MM.1S (cell line): ENCODE measurements at regions not wholly inside any gene's neighbourhood (a gene's known extent, or its start where the extent isn't known, plus 50 kb on each side); places are given as distances from the start of the nearest gene placed in this dataset.

Source experiments
- DNase-seq: peaks from one replicate; pipeline ENCODE4 v3.0.0-alpha.2; 2015
- H2AFZ ChIP-seq: fragments of 300-600 bp; sonication (generic); 2 replicates; pipeline ENCODE4 v1.6.0; 2016; ENCODE audit warnings: antibody characterized with exemption, low read length
- H3F3A ChIP-seq: fragments of 300-600 bp; sonication (generic); 2 replicates; pipeline ENCODE4 v1.6.1; 2016; ENCODE audit warnings: mild to moderate bottlenecking, antibody characterized with exemption, low read length, moderate library complexity, mixed read lengths; ENCODE audit not compliant: insufficient read depth
- H3K27ac ChIP-seq: fragments of 300-600 bp; sonication (generic); 2 replicates; pipeline ENCODE4 v1.5.1; 2016; ENCODE audit warnings: mild to moderate bottlenecking, low read length
- H3K27me3 ChIP-seq: fragments of 300-600 bp; sonication (generic); replicated peaks from 2 replicates; pipeline ENCODE4 v1.6.0; 2016; ENCODE audit warnings: low read length; ENCODE audit not compliant: insufficient read depth
- H3K36me3 ChIP-seq: fragments of 300-600 bp; sonication (generic); replicated peaks from 2 replicates; pipeline ENCODE4 v1.6.1; 2016; ENCODE audit warnings: mild to moderate bottlenecking, low read length, mixed read lengths; ENCODE audit not compliant: insufficient read depth
- H3K4me1 ChIP-seq: fragments of 300-600 bp; sonication (generic); 2 replicates; pipeline ENCODE4 v1.6.1; 2016; ENCODE audit warnings: low read length, mixed read lengths
- H3K4me2 ChIP-seq: fragments of 300-600 bp; sonication (generic); 2 replicates; pipeline ENCODE4 v1.6.0; 2016; ENCODE audit warnings: low read depth, low read length
- H3K4me3 ChIP-seq: fragments of 300-600 bp; sonication (generic); 2 replicates; pipeline ENCODE4 v1.5.1; 2016; ENCODE audit warnings: low read length, mixed read lengths
- H3K79me2 ChIP-seq: fragments of 300-600 bp; sonication (generic); 2 replicates; pipeline ENCODE4 v1.6.1; 2016; ENCODE audit warnings: mixed run types, low read length, mixed read lengths
- H3K9ac ChIP-seq: fragments of 300-600 bp; sonication (generic); 2 replicates; pipeline ENCODE4 v1.6.1; 2016; ENCODE audit warnings: low read length, mixed read lengths
- H3K9me2 ChIP-seq: fragments of 300-600 bp; sonication (generic); replicated peaks from 2 replicates; pipeline ENCODE4 v1.6.1; 2016; ENCODE audit warnings: mild to moderate bottlenecking, low read length, mixed read lengths; ENCODE audit not compliant: insufficient read depth
- H3K9me3 ChIP-seq: fragments of 300-600 bp; sonication (generic); replicated peaks from 2 replicates; pipeline ENCODE4 v1.6.1; 2016; ENCODE audit warnings: mild to moderate bottlenecking, low read length, mixed read lengths; ENCODE audit not compliant: insufficient read depth
- H4K20me1 ChIP-seq: fragments of 300-600 bp; sonication (generic); 2 replicates; pipeline ENCODE4 v1.6.1; 2016; ENCODE audit warnings: mild to moderate bottlenecking, low read length, moderate library complexity, mixed read lengths; ENCODE audit not compliant: insufficient read depth
- EZH2 ChIP-seq: fragments of 300-600 bp; sonication (generic); optimal IDR thresholded peaks from 2 replicates; pipeline ENCODE3; 2017; ENCODE audit warnings: low read depth, mild to moderate bottlenecking, antibody characterized with exemption, low read length, mixed read lengths
- EZH2phosphoT487 ChIP-seq: fragments of 300-600 bp; sonication (generic); IDR thresholded peaks from 2 replicates; pipeline ENCODE4 v1.6.1; 2018; ENCODE audit warnings: antibody characterized with exemption, low read length
- TF ChIP-seq, protein P1 (sequence below): fragments of 300-600 bp; sonication (generic); IDR thresholded peaks from 2 replicates; pipeline ENCODE4 v1.5.1; 2016; ENCODE audit warnings: antibody characterized with exemption, low read length, mixed read lengths

DNA sequence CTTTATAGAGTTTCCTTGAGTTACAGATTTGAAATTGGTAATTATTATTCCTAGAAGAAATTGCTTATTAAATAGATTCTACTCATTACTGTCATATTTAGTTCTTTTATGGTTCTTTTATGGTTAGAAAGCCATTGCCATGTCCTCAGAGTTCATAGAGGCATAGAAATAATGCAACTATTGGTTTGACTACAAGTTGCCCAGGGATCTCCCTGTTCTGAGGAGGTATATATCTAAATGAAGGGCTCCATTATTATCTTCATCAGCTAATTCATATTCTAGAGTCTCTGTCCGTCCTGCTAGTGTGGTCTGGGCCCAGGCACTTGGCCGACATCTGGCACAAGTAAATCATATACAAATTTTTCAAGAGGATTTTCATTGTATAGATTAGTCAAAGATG is 535.7 kb downstream of the PPP4R3C start:
- H3K9me2 ChIP-seq = no peaks in the 10 kb centered on the region
- H3K27ac ChIP-seq = no peak overlapping the region
- H3K9me3 ChIP-seq = no peaks in the 10 kb centered on the region
- no peak overlapping the region for H2AFZ ChIP-seq
- no peak overlapping the region for H3K4me3 ChIP-seq
- H3K9ac ChIP-seq = no peak overlapping the region
- no peaks in the 10 kb centered on the region for H3K4me1 ChIP-seq
- TF ChIP-seq EZH2 = no peak
- no peak for TF ChIP-seq EZH2phosphoT487
- TF ChIP-seq, protein P1, sequence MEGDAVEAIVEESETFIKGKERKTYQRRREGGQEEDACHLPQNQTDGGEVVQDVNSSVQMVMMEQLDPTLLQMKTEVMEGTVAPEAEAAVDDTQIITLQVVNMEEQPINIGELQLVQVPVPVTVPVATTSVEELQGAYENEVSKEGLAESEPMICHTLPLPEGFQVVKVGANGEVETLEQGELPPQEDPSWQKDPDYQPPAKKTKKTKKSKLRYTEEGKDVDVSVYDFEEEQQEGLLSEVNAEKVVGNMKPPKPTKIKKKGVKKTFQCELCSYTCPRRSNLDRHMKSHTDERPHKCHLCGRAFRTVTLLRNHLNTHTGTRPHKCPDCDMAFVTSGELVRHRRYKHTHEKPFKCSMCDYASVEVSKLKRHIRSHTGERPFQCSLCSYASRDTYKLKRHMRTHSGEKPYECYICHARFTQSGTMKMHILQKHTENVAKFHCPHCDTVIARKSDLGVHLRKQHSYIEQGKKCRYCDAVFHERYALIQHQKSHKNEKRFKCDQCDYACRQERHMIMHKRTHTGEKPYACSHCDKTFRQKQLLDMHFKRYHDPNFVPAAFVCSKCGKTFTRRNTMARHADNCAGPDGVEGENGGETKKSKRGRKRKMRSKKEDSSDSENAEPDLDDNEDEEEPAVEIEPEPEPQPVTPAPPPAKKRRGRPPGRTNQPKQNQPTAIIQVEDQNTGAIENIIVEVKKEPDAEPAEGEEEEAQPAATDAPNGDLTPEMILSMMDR = no peak
- no peak for DNase-seq
- H3K4me2 ChIP-seq = no peak overlapping the region
- no peaks in the 10 kb centered on the region for H4K20me1 ChIP-seq
- H3K27me3 ChIP-seq = no peaks in the 10 kb centered on the region
- no peaks in the 10 kb centered on the region for H3K79me2 ChIP-seq
- H3F3A ChIP-seq = no peaks in the 10 kb centered on the region
- H3K36me3 ChIP-seq = no peaks in the 10 kb centered on the region

DNA sequence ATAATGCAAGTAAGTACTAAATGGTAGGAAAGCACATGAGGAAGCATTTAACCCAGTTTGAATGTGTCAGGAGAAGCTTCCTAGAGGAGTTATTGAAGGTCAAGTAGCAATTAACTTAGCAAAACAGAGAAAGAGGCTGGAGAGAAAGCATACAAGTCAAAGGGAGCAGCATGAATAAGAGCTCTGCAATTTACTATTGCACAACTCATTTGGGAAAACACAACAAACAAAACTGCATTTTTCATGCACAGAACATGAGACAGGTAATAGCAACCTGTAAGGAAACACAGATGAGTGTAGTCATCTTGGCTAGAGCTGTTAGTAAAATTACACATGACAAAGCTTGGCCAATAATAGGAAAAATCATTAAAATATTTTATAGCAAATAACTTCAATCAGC is 538.1 kb downstream of the PPP4R3C start:
- no peaks in the 10 kb centered on the region for H3K79me2 ChIP-seq
- H3K4me3 ChIP-seq = no peak overlapping the region
- H3K9me3 ChIP-seq = no peaks in the 10 kb centered on the region
- no peaks in the 10 kb centered on the region for H3K36me3 ChIP-seq
- no peak overlapping the region for H3K27ac ChIP-seq
- H3K9ac ChIP-seq = no peak overlapping the region
- no peaks in the 10 kb centered on the region for H3F3A ChIP-seq
- no peaks in the 10 kb centered on the region for H4K20me1 ChIP-seq
- H2AFZ ChIP-seq = no peak overlapping the region
- no peak overlapping the region for H3K4me2 ChIP-seq
- no peaks in the 10 kb centered on the region for H3K27me3 ChIP-seq
- no peak for DNase-seq
- no peaks in the 10 kb centered on the region for H3K9me2 ChIP-seq
- TF ChIP-seq EZH2 = no peak
- TF ChIP-seq EZH2phosphoT487 = no peak
- TF ChIP-seq, protein P1 = no peak
- H3K4me1 ChIP-seq = no peaks in the 10 kb centered on the region

DNA sequence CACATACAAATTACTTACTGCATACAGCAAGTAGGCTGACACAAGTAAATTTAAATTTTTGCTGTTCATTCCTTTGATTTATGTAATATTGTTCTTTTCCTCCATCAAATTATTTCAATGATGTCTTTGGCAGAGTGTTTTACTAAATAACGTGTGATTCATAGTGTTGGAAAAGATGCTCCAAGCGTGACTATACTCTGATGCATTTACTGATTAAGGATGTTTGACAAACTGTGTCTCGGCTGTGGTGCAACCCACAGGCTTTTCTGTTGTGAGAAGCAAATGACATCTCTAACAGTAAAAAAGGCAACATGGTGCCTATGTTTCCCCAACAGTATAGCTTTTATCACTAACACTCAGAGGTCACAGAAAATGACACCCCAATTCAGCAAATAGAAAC is 540.9 kb downstream of the PPP4R3C start:
- TF ChIP-seq, protein P1 = no peak
- TF ChIP-seq EZH2 (no peak), EZH2phosphoT487 (no peak)
- no peaks in the 10 kb centered on the region for H3K9me3 ChIP-seq
- no peak for DNase-seq
- no peaks in the 10 kb centered on the region for H3K27me3 ChIP-seq
- H3K9ac ChIP-seq = no peak overlapping the region
- H4K20me1 ChIP-seq = no peaks in the 10 kb centered on the region
- H2AFZ ChIP-seq = no peak overlapping the region
- H3K9me2 ChIP-seq = no peaks in the 10 kb centered on the region
- no peaks in the 10 kb centered on the region for H3K79me2 ChIP-seq
- H3K4me3 ChIP-seq = no peak overlapping the region
- no peaks in the 10 kb centered on the region for H3K36me3 ChIP-seq
- H3K4me1 ChIP-seq = no peaks in the 10 kb centered on the region
- H3K27ac ChIP-seq = no peak overlapping the region
- H3K4me2 ChIP-seq = no peak overlapping the region
- H3F3A ChIP-seq = no peaks in the 10 kb centered on the region
